Astrocyte of the hippocampus (primary cell): ENCODE measurements at regions not wholly inside any gene's neighbourhood (a gene's known extent, or its start where the extent isn't known, plus 50 kb on each side); places are given as distances from the start of the nearest gene placed in this dataset.
"Not testable (repeated sequence)": the region's sequence is repeated elsewhere in the genome, so short reads cannot be mapped to it uniquely, and the experiment has no call there.

ENCODE experiments used
- DNase-seq: peaks from one replicate; pipeline ENCODE4 v3.0.0; 2011; ENCODE audit warnings: low read depth, low spot score

- DNase-seq = no peak
Observed at GRCh38 chr15:66962522-66962921, 102.9 kb upstream of the SMAD3 start.

- no peak for DNase-seq
Observed at GRCh38 chr15:66963084-66963483, 102.3 kb upstream of the SMAD3 start.

GRCh38 chr15:66963710-66964109 lies 101.7 kb upstream of the SMAD3 start:
- no peak for DNase-seq

- DNase-seq = no peak
Observed at GRCh38 chr15:66964111-66964738, 101.2 kb upstream of the SMAD3 start.

GRCh38 chr15:66964791-66965190 lies 100.6 kb upstream of the SMAD3 start:
- DNase-seq = no peak

- no peak for DNase-seq
Observed at GRCh38 chr15:66965201-66965900, 100.1 kb upstream of the SMAD3 start.

- no peak for DNase-seq
Observed at GRCh38 chr15:66966256-66966655, 99.1 kb upstream of the SMAD3 start.

GRCh38 chr15:66968806-66969596 lies 96.4 kb upstream of the SMAD3 start:
- DNase-seq = no peak

- DNase-seq = not testable (repeated sequence)
Observed at GRCh38 chr15:66974131-66974530, 91.3 kb upstream of the SMAD3 start.

GRCh38 chr15:66976106-66976640 lies 89.2 kb upstream of the SMAD3 start:
- DNase-seq = not testable (repeated sequence)

- DNase-seq = peak; percentile 22
Observed at GRCh38 chr15:66980326-66980725, 85.1 kb upstream of the SMAD3 start.

- DNase-seq = peak; percentile 17
Observed at GRCh38 chr15:66981771-66982170, 83.6 kb upstream of the SMAD3 start.

GRCh38 chr15:66982250-66982649 lies 83.2 kb upstream of the SMAD3 start:
- DNase-seq = no peak

GRCh38 chr15:66982816-66983215 lies 82.6 kb upstream of the SMAD3 start:
- DNase-seq = no peak

- DNase-seq = no peak
Observed at GRCh38 chr15:66985653-66986052, 79.7 kb upstream of the SMAD3 start.

GRCh38 chr15:66986951-66987350 lies 78.5 kb upstream of the SMAD3 start:
- DNase-seq = no peak

GRCh38 chr15:66993090-66993489 lies 72.3 kb upstream of the SMAD3 start:
- DNase-seq = no peak

GRCh38 chr15:66993874-66994696 lies 71.3 kb upstream of the SMAD3 start:
- DNase-seq = peak; percentile 24

- DNase-seq = no peak
Observed at GRCh38 chr15:66994927-66995656, 70.3 kb upstream of the SMAD3 start.

GRCh38 chr15:66996094-66996493 lies 69.3 kb upstream of the SMAD3 start:
- DNase-seq = no peak

- DNase-seq = peak; percentile 57
Observed at GRCh38 chr15:66997212-66997611, 68.2 kb upstream of the SMAD3 start.
